MM.1S (cell line): ENCODE measurements at regions not wholly inside any gene's neighbourhood (a gene's known extent, or its start where the extent isn't known, plus 50 kb on each side); places are given as distances from the start of the nearest gene placed in this dataset.

Source experiments
- DNase-seq: peaks from one replicate; pipeline ENCODE4 v3.0.0-alpha.2; 2015
- H2AFZ ChIP-seq: fragments of 300-600 bp; sonication (generic); 2 replicates; pipeline ENCODE4 v1.6.0; 2016; ENCODE audit warnings: antibody characterized with exemption, low read length
- H3F3A ChIP-seq: fragments of 300-600 bp; sonication (generic); 2 replicates; pipeline ENCODE4 v1.6.1; 2016; ENCODE audit warnings: mild to moderate bottlenecking, antibody characterized with exemption, low read length, moderate library complexity, mixed read lengths; ENCODE audit not compliant: insufficient read depth
- H3K27ac ChIP-seq: fragments of 300-600 bp; sonication (generic); 2 replicates; pipeline ENCODE4 v1.5.1; 2016; ENCODE audit warnings: mild to moderate bottlenecking, low read length
- H3K27me3 ChIP-seq: fragments of 300-600 bp; sonication (generic); replicated peaks from 2 replicates; pipeline ENCODE4 v1.6.0; 2016; ENCODE audit warnings: low read length; ENCODE audit not compliant: insufficient read depth
- H3K36me3 ChIP-seq: fragments of 300-600 bp; sonication (generic); replicated peaks from 2 replicates; pipeline ENCODE4 v1.6.1; 2016; ENCODE audit warnings: mild to moderate bottlenecking, low read length, mixed read lengths; ENCODE audit not compliant: insufficient read depth
- H3K4me1 ChIP-seq: fragments of 300-600 bp; sonication (generic); 2 replicates; pipeline ENCODE4 v1.6.1; 2016; ENCODE audit warnings: low read length, mixed read lengths
- H3K4me2 ChIP-seq: fragments of 300-600 bp; sonication (generic); 2 replicates; pipeline ENCODE4 v1.6.0; 2016; ENCODE audit warnings: low read depth, low read length
- H3K4me3 ChIP-seq: fragments of 300-600 bp; sonication (generic); 2 replicates; pipeline ENCODE4 v1.5.1; 2016; ENCODE audit warnings: low read length, mixed read lengths
- H3K79me2 ChIP-seq: fragments of 300-600 bp; sonication (generic); 2 replicates; pipeline ENCODE4 v1.6.1; 2016; ENCODE audit warnings: mixed run types, low read length, mixed read lengths
- H3K9ac ChIP-seq: fragments of 300-600 bp; sonication (generic); 2 replicates; pipeline ENCODE4 v1.6.1; 2016; ENCODE audit warnings: low read length, mixed read lengths
- H3K9me2 ChIP-seq: fragments of 300-600 bp; sonication (generic); replicated peaks from 2 replicates; pipeline ENCODE4 v1.6.1; 2016; ENCODE audit warnings: mild to moderate bottlenecking, low read length, mixed read lengths; ENCODE audit not compliant: insufficient read depth
- H3K9me3 ChIP-seq: fragments of 300-600 bp; sonication (generic); replicated peaks from 2 replicates; pipeline ENCODE4 v1.6.1; 2016; ENCODE audit warnings: mild to moderate bottlenecking, low read length, mixed read lengths; ENCODE audit not compliant: insufficient read depth
- H4K20me1 ChIP-seq: fragments of 300-600 bp; sonication (generic); 2 replicates; pipeline ENCODE4 v1.6.1; 2016; ENCODE audit warnings: mild to moderate bottlenecking, low read length, moderate library complexity, mixed read lengths; ENCODE audit not compliant: insufficient read depth
- EZH2 ChIP-seq: fragments of 300-600 bp; sonication (generic); optimal IDR thresholded peaks from 2 replicates; pipeline ENCODE3; 2017; ENCODE audit warnings: low read depth, mild to moderate bottlenecking, antibody characterized with exemption, low read length, mixed read lengths
- EZH2phosphoT487 ChIP-seq: fragments of 300-600 bp; sonication (generic); IDR thresholded peaks from 2 replicates; pipeline ENCODE4 v1.6.1; 2018; ENCODE audit warnings: antibody characterized with exemption, low read length
- TF ChIP-seq, protein P1 (sequence below): fragments of 300-600 bp; sonication (generic); IDR thresholded peaks from 2 replicates; pipeline ENCODE4 v1.5.1; 2016; ENCODE audit warnings: antibody characterized with exemption, low read length, mixed read lengths

DNA sequence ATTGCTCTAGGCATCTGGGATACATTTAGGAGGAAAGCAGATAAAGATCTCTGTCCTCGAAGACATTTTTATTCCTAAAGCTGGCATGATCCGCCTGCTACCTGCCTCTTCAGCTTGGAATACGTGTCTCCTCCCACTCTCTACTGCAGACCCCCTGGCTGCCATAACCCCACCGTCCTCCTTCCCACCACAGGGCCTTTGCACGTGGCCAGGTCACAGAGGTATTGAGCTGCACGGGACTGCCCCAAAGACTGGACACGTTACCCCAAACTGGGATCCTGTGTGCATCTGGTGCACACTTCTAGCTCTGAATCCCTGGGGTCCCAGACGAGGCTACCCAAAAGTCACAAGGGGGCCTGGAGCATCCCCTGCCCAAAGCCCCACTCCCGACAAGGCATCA is 351.2 kb upstream of the EEF2KMT start:
- TF ChIP-seq EZH2 = no peak
- TF ChIP-seq, protein P1, sequence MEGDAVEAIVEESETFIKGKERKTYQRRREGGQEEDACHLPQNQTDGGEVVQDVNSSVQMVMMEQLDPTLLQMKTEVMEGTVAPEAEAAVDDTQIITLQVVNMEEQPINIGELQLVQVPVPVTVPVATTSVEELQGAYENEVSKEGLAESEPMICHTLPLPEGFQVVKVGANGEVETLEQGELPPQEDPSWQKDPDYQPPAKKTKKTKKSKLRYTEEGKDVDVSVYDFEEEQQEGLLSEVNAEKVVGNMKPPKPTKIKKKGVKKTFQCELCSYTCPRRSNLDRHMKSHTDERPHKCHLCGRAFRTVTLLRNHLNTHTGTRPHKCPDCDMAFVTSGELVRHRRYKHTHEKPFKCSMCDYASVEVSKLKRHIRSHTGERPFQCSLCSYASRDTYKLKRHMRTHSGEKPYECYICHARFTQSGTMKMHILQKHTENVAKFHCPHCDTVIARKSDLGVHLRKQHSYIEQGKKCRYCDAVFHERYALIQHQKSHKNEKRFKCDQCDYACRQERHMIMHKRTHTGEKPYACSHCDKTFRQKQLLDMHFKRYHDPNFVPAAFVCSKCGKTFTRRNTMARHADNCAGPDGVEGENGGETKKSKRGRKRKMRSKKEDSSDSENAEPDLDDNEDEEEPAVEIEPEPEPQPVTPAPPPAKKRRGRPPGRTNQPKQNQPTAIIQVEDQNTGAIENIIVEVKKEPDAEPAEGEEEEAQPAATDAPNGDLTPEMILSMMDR = no peak
- no peak for TF ChIP-seq EZH2phosphoT487
- no peaks in the 10 kb centered on the region for H3K27me3 ChIP-seq
- DNase-seq = no peak
- no peaks in the 10 kb centered on the region for H4K20me1 ChIP-seq
- H3K79me2 ChIP-seq = no peaks in the 10 kb centered on the region
- H3F3A ChIP-seq = no peaks in the 10 kb centered on the region
- H3K4me2 ChIP-seq = no peak overlapping the region
- no peak overlapping the region for H3K27ac ChIP-seq
- no peaks in the 10 kb centered on the region for H3K9me3 ChIP-seq
- no peaks in the 10 kb centered on the region for H3K9me2 ChIP-seq
- no peaks in the 10 kb centered on the region for H3K4me1 ChIP-seq
- no peaks in the 10 kb centered on the region for H3K36me3 ChIP-seq
- H3K9ac ChIP-seq = no peak overlapping the region
- H3K4me3 ChIP-seq = no peak overlapping the region
- no peak overlapping the region for H2AFZ ChIP-seq

DNA sequence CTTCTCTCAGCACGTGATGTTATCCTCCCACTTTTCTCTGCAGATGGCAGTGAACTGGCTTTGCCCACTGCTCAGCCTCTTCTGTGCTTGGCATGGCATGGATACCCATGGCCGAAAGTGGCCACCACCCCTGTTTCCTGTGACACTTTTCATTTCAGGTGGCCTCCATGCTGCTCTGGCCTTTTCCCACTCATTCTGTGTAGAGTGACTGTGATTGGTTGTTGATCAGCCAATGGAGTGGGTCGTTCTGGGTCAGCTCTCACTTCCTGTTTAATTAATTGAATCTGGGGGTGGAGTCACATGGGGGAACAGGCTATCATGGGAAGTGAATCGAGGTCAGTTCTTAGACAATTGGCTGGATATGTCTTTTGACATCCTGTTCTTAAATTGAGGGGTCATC is 350.1 kb upstream of the EEF2KMT start:
- TF ChIP-seq EZH2 (no peak), EZH2phosphoT487 (no peak)
- TF ChIP-seq, protein P1 = no peak
- no peaks in the 10 kb centered on the region for H3F3A ChIP-seq
- H3K36me3 ChIP-seq = no peaks in the 10 kb centered on the region
- H2AFZ ChIP-seq = no peak overlapping the region
- H3K27me3 ChIP-seq = no peaks in the 10 kb centered on the region
- no peaks in the 10 kb centered on the region for H3K9me3 ChIP-seq
- H4K20me1 ChIP-seq = no peaks in the 10 kb centered on the region
- no peaks in the 10 kb centered on the region for H3K4me1 ChIP-seq
- DNase-seq = no peak
- H3K9ac ChIP-seq = no peak overlapping the region
- no peak overlapping the region for H3K27ac ChIP-seq
- H3K4me2 ChIP-seq = no peak overlapping the region
- H3K9me2 ChIP-seq = no peaks in the 10 kb centered on the region
- H3K4me3 ChIP-seq = no peak overlapping the region
- H3K79me2 ChIP-seq = no peaks in the 10 kb centered on the region

DNA sequence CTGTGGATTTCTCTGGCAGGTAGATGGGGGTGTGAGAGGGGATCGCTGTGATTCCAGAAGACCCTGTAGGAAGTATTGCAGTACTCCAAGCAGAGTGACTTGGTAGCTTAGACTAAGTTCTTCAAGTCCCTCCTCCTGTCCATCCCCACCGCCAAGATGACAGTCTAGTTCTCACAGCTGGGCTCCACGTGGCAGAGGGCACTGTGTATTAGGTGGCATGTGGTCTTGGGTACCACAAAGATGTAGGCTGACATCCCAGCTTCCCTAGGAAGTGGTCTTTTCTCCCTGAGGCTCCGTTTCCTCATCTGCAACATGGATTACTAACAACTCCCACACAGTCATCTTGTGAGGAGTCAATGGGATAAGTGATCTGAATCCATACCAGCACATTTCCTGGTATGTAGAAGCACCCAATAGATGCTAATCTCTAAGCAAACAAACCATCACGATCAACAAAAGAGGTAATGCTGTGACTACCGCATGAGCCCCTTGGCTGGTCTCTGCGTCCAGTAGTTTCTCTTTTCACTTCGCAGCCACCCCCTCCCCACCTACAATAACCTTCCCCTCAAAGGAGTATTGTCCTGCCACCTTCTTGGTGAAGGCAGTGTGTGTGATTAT is 349.1 kb upstream of the EEF2KMT start:
- TF ChIP-seq EZH2 = no peak
- TF ChIP-seq, protein P1 = no peak
- no peak for TF ChIP-seq EZH2phosphoT487
- H3K4me1 ChIP-seq = no peaks in the 10 kb centered on the region
- no peak for DNase-seq
- H3K27me3 ChIP-seq = no peaks in the 10 kb centered on the region
- no peaks in the 10 kb centered on the region for H3K9me2 ChIP-seq
- no peaks in the 10 kb centered on the region for H3F3A ChIP-seq
- H3K9me3 ChIP-seq = no peaks in the 10 kb centered on the region
- no peak overlapping the region for H3K4me2 ChIP-seq
- no peak overlapping the region for H3K4me3 ChIP-seq
- no peak overlapping the region for H3K27ac ChIP-seq
- H3K79me2 ChIP-seq = no peaks in the 10 kb centered on the region
- no peaks in the 10 kb centered on the region for H3K36me3 ChIP-seq
- H2AFZ ChIP-seq = no peak overlapping the region
- H3K9ac ChIP-seq = no peak overlapping the region
- no peaks in the 10 kb centered on the region for H4K20me1 ChIP-seq
